ENCODE measurements at regions not wholly inside any gene's neighbourhood (a gene's known extent, or its start where the extent isn't known, plus 50 kb on each side); places are given as distances from the start of the nearest gene placed in this dataset.

GRCh38 chr16:72609066-72609465 lies 437.1 kb upstream of the PMFBP1 start:
- TF ChIP-seq CTCF (IDR thresholded peaks at IDR 0.05; ENCODE audit: poor library complexity) (no peak), EZH2 (IDR thresholded peaks at IDR 0.05; ENCODE audit: borderline replicate concordance) (no peak), EZH2phosphoT487 (IDR thresholded peaks at IDR 0.05; ENCODE audit: low read depth, severe bottlenecking, unreplicated experiment) (no peak)

All from hepatocyte (in vitro differentiated cells).